Neural cell (in vitro differentiated cells): ENCODE measurements at regions not wholly inside any gene's neighbourhood (a gene's known extent, or its start where the extent isn't known, plus 50 kb on each side); places are given as distances from the start of the nearest gene placed in this dataset.
"Not testable (repeated sequence)": the region's sequence is repeated elsewhere in the genome, so short reads cannot be mapped to it uniquely, and the experiment has no call there.

Experiments
- H2AFZ ChIP-seq: fragments of 200-600, 300-800 bp; sonication (generic), shearing (Covaris generic); 2 replicates; pipeline ENCODE4 v1.6.0; 2014; ENCODE audit warnings: low read depth, mild to moderate bottlenecking, antibody characterized with exemption, low read length, moderate library complexity
- H3F3A ChIP-seq: fragments of 200-600 bp; shearing (Covaris generic); 2 replicates; pipeline ENCODE4 v1.6.1; 2016; ENCODE audit warnings: mild to moderate bottlenecking, moderate library complexity, mixed read lengths, antibody characterized with exemption, low read length; ENCODE audit not compliant: insufficient read depth, poor library complexity, severe bottlenecking
- H3K27ac ChIP-seq: fragments of 200-600, 300-800 bp; sonication (generic), shearing (Covaris generic); 2 replicates; pipeline ENCODE4 v1.5.1; 2014; ENCODE audit warnings: mild to moderate bottlenecking, low read length, moderate library complexity
- H3K27me3 ChIP-seq: fragments of 300-800, 200-600 bp; sonication (generic), shearing (Covaris generic); 2 replicates; pipeline ENCODE4 v1.6.0; 2014; ENCODE audit warnings: mild to moderate bottlenecking, low read depth, low read length, moderate library complexity; ENCODE audit not compliant: insufficient read depth
- H3K36me3 ChIP-seq: fragments of 300-800, 200-600 bp; sonication (generic), shearing (Covaris generic); 2 replicates; pipeline ENCODE4 v1.5.1; 2014; ENCODE audit warnings: mild to moderate bottlenecking, antibody characterized with exemption, low read length, moderate library complexity; ENCODE audit not compliant: insufficient read depth
- H3K4me2 ChIP-seq: fragments of 300-800, 200-600 bp; sonication (generic), shearing (Covaris generic); 2 replicates; pipeline ENCODE4 v1.6.0; 2014; ENCODE audit warnings: mild to moderate bottlenecking, low read length
- H3K4me3 ChIP-seq: fragments of 300-800, 200-600 bp; sonication (generic), shearing (Covaris generic); 2 replicates; pipeline ENCODE4 v1.5.1; 2014; ENCODE audit warnings: mild to moderate bottlenecking, low read length, moderate library complexity
- H3K79me2 ChIP-seq: fragments of 200-600 bp; shearing (Covaris generic); replicated peaks from 2 replicates; pipeline ENCODE4 v1.6.0; 2014; ENCODE audit warnings: mild to moderate bottlenecking, low read length, moderate library complexity; ENCODE audit not compliant: insufficient read depth
- H3K9ac ChIP-seq: fragments of 300-800, 200-600 bp; sonication (generic), shearing (Covaris generic); 2 replicates; pipeline ENCODE4 v1.6.1; 2016; ENCODE audit warnings: mild to moderate bottlenecking, low read length, mixed read lengths
- H3K9me2 ChIP-seq: fragments of 200-600 bp; shearing (Covaris generic); 2 replicates; pipeline ENCODE4 v1.6.1; 2016; ENCODE audit warnings: mild to moderate bottlenecking, low read length, mixed read lengths; ENCODE audit not compliant: insufficient read depth
- H3K9me3 ChIP-seq: fragments of 200-600, 300-800 bp; sonication (generic), shearing (Covaris generic); 2 replicates; pipeline ENCODE4 v1.6.1; 2016; ENCODE audit warnings: mild to moderate bottlenecking, mixed run types, low read length, moderate library complexity, mixed read lengths
- H4K20me1 ChIP-seq: fragments of 200-600 bp; shearing (Covaris generic); 2 replicates; pipeline ENCODE4 v1.6.1; 2016; ENCODE audit warnings: mild to moderate bottlenecking, mixed run types; ENCODE audit not compliant: insufficient read depth
- EP300 ChIP-seq: fragments of 450-650 bp; conservative IDR thresholded peaks from 2 replicates; pipeline ENCODE4 v1.6.1; 2014; ENCODE audit warnings: antibody characterized with exemption, mild to moderate bottlenecking, moderate library complexity; ENCODE audit not compliant: poor library complexity, severe bottlenecking
- EZH2 ChIP-seq: fragments of 200-600, 300-800 bp; shearing (Covaris generic), sonication (generic); IDR thresholded peaks from 2 replicates; pipeline ENCODE4 v1.6.1; 2014; ENCODE audit warnings: antibody characterized with exemption, low read length, borderline replicate concordance, mild to moderate bottlenecking; ENCODE audit not compliant: insufficient read depth, poor library complexity, severe bottlenecking
- MXI1 ChIP-seq: fragments of 450-650 bp; conservative IDR thresholded peaks from 2 replicates; pipeline ENCODE4 v1.6.1; 2014; ENCODE audit warnings: antibody characterized with exemption, mild to moderate bottlenecking; ENCODE audit not compliant: poor library complexity, severe bottlenecking
- POLR2AphosphoS5 ChIP-seq: IDR thresholded peaks from 2 replicates; pipeline ENCODE4 v1.6.1; 2012
- RAD21 ChIP-seq: fragments of 450-650 bp; conservative IDR thresholded peaks from 2 replicates; pipeline ENCODE4 v1.6.1; 2014; ENCODE audit warnings: antibody characterized with exemption, mild to moderate bottlenecking, moderate library complexity
- SMC3 ChIP-seq: fragments of 450-650 bp; conservative IDR thresholded peaks from 2 replicates; pipeline ENCODE4 v1.6.1; 2014; ENCODE audit warnings: antibody characterized with exemption, mild to moderate bottlenecking, moderate library complexity; ENCODE audit not compliant: poor library complexity
- TAF1 ChIP-seq: IDR thresholded peaks from 2 replicates; pipeline ENCODE4 v1.6.1; 2012; ENCODE audit warnings: low read depth
- TF ChIP-seq, protein P1 (sequence below): IDR thresholded peaks from 2 replicates; pipeline ENCODE4 v1.6.1; 2012; ENCODE audit warnings: borderline replicate concordance
- TF ChIP-seq, protein P2 (sequence below): fragments of 450-650 bp; IDR thresholded peaks from 2 replicates; pipeline ENCODE4 v1.5.1; 2014; ENCODE audit warnings: antibody characterized with exemption, mild to moderate bottlenecking, moderate library complexity; ENCODE audit not compliant: poor library complexity, severe bottlenecking

DNA sequence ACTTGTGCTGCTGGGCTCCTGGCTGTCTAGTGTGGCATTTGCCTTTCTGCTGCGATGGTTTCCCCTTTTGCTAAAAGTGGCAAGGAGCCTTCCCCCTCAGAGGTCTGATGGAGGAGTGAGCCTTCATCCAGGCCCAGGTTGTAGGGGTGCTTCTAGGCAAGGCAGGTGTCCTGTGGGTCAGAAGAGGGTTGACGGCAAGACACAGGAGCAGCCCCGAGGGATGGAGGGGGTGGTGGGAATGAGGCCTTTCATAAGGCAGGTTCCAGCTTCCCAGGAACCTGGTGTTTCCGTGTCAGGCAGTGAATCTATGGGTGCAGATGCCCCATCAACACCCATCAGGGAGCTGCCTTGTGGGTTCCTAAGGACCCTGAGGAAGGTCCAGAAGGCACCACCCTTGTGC, 63.0 kb upstream of the TAMM41 start:
- TF ChIP-seq POLR2AphosphoS5 (no peak), SMC3 (no peak), EZH2 (no peak), TAF1 (no peak), MXI1 (no peak), RAD21 (no peak), EP300 (no peak)
- TF ChIP-seq, protein P1, sequence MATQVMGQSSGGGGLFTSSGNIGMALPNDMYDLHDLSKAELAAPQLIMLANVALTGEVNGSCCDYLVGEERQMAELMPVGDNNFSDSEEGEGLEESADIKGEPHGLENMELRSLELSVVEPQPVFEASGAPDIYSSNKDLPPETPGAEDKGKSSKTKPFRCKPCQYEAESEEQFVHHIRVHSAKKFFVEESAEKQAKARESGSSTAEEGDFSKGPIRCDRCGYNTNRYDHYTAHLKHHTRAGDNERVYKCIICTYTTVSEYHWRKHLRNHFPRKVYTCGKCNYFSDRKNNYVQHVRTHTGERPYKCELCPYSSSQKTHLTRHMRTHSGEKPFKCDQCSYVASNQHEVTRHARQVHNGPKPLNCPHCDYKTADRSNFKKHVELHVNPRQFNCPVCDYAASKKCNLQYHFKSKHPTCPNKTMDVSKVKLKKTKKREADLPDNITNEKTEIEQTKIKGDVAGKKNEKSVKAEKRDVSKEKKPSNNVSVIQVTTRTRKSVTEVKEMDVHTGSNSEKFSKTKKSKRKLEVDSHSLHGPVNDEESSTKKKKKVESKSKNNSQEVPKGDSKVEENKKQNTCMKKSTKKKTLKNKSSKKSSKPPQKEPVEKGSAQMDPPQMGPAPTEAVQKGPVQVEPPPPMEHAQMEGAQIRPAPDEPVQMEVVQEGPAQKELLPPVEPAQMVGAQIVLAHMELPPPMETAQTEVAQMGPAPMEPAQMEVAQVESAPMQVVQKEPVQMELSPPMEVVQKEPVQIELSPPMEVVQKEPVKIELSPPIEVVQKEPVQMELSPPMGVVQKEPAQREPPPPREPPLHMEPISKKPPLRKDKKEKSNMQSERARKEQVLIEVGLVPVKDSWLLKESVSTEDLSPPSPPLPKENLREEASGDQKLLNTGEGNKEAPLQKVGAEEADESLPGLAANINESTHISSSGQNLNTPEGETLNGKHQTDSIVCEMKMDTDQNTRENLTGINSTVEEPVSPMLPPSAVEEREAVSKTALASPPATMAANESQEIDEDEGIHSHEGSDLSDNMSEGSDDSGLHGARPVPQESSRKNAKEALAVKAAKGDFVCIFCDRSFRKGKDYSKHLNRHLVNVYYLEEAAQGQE, result no peak
- TF ChIP-seq, protein P2, sequence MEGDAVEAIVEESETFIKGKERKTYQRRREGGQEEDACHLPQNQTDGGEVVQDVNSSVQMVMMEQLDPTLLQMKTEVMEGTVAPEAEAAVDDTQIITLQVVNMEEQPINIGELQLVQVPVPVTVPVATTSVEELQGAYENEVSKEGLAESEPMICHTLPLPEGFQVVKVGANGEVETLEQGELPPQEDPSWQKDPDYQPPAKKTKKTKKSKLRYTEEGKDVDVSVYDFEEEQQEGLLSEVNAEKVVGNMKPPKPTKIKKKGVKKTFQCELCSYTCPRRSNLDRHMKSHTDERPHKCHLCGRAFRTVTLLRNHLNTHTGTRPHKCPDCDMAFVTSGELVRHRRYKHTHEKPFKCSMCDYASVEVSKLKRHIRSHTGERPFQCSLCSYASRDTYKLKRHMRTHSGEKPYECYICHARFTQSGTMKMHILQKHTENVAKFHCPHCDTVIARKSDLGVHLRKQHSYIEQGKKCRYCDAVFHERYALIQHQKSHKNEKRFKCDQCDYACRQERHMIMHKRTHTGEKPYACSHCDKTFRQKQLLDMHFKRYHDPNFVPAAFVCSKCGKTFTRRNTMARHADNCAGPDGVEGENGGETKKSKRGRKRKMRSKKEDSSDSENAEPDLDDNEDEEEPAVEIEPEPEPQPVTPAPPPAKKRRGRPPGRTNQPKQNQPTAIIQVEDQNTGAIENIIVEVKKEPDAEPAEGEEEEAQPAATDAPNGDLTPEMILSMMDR, result no peak
- H3K36me3 ChIP-seq, result no peaks in the 10 kb centered on the region

DNA sequence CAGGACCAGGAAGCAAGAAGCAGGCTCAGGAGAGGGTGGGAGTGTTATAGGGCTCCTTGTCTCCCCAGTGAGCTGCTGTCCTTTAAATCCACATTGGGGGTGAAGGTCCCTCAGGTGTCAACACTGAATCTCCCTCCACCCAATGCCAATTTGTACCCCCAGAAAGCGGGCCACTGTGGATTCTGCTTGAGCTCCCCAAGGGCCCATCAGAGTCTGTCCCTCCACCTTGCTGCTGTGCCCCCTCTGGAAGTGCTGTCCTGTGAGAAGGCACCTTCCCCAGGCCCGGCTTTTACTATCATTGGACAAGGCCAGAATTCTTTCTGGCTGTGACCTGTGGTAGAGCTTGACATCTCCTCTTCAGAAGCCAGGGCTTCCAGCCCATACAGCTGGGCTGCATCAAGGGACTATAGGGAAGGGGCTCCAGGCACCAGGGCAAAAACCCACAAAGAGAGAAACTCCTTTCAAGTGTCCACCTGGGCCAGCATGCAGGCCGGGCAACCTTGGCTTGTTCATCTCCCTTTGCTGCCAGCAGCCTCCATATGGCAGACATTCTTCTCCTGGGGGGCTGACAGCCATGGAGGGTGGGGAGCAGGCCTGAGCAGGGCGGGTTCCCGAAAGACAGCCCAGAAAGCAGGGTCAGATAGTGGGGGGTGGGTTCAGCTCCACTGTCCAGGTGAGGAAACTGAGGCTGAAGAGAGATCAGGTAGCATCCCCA, 63.7 kb upstream of the TAMM41 start:
- H3K27me3 ChIP-seq, H3F3A ChIP-seq, H3K4me3 ChIP-seq, H4K20me1 ChIP-seq, H3K9me2 ChIP-seq, H3K4me2 ChIP-seq, H3K36me3 ChIP-seq, H3K27ac ChIP-seq, H2AFZ ChIP-seq, H3K9me3 ChIP-seq, H3K9ac ChIP-seq, H3K79me2 ChIP-seq: not testable (repeated sequence)

More for the DNA sequence above, 63.0 kb upstream of the TAMM41 start:
- Histone ChIP-seq H3F3A (no peaks in the 10 kb centered on the region), H3K9me2 (no peaks in the 10 kb centered on the region), H3K27ac (no peak overlapping the region), H3K27me3 (no peaks in the 10 kb centered on the region), H3K9me3 (no peaks in the 10 kb centered on the region), H3K79me2 (no peaks in the 10 kb centered on the region), H2AFZ (no peak overlapping the region), H3K4me3 (no peak overlapping the region), H3K4me2 (no peak overlapping the region), H3K9ac (no peak overlapping the region), H4K20me1 (no peaks in the 10 kb centered on the region)
